HG02588 (cell line): ENCODE measurements at regions not wholly inside any gene's neighbourhood (a gene's known extent, or its start where the extent isn't known, plus 50 kb on each side); places are given as distances from the start of the nearest gene placed in this dataset.
"Not testable (repeated sequence)": the region's sequence is repeated elsewhere in the genome, so short reads cannot be mapped to it uniquely, and the experiment has no call there.

Experiments used
- ATAC-seq: cut with Tn5 transposase; IDR thresholded peaks from one replicate; pipeline ENCODE4 v1.9.1; 2021; ENCODE audit warnings: mild to moderate bottlenecking, moderate library complexity; ENCODE audit not compliant: unreplicated experiment

GRCh38 chr11:23797624-23798419, 699.0 kb upstream of the LUZP2 start:
- ATAC-seq: no peak

DNA sequence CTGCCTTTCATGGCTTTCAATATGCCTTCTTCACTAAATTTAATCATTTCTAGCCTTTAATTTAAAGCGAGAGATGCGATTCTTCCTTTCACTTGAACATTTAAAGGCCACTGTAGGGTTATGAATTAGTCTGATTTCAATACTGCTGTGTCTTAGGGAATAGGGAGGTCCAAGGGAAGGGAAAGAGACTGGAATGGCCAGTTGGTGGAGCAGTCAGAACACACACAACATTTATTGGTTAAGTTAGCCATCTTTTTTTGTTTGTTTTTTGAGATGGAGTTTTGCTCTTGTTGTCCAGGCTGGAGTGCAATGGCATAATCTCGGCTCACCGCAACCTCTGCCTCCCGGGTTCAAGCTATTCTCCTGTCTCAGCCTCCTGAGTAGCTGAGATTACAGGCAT, 662.5 kb upstream of the LUZP2 start:
- ATAC-seq: not testable (repeated sequence)

DNA sequence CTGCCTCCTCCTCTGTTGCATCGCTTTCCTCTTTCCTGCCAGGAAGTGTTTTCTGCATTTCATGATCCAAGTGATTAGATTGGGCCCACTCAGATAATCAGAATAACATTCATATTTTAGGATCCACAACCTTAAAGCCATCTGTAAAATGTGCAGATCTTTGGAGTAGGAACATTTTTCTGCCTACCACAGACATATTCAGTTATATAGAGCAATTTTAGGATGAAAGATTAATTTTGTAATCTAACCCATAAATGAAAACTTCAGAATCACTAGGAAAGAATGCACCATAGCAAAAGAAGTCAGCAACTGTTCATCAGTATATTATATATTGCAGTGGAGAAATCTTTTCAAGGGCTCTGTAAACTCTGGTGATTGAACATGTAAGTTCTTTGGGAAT, 659.9 kb upstream of the LUZP2 start:
- no peak for ATAC-seq

DNA sequence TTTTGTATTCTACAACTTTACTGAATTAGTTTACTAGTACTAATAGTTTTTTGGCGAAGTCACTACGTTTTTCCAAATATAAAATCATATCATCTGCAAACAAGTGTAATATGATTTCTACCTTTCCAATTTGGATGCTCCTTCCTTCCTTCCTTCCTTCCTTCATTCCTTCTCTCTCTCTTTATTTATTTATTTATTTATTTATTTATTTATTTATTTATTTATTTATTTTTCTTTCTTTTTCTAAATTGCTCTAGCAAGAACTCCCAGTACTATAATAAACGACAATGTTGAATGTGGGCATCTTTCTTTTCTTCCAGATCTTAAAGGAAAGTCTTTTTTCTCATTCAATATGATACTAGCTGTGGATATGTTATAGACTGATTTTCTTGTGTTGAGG, 656.0 kb upstream of the LUZP2 start:
- ATAC-seq: no peak

DNA sequence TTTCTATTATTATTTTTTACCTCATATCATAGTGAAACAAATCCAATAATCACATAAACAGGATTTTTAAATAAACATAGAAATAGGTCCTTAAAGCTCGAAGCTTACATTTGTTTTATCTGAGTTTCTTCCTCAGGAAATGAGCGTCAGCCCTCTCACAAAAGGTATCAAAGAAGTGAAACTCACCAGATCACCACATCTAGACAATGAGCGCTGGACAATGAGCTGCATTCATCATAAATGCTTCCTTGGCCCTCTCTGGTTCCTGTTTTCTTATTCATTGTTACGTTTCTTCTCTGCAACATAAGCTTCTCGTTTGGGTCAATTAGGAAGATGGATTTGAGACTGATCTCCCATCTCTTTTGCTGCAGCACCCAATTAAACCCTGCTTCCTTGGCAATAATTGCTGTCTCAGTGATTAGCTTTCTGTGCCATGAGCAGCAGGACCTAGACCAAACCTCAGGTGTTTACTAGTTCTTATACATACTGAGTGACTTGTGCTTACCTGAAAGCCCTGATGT, 649.9 kb upstream of the LUZP2 start:
- ATAC-seq: no peak

- ATAC-seq: no peak
Observed at GRCh38 chr11:23851216-23851615, 645.6 kb upstream of the LUZP2 start.

DNA sequence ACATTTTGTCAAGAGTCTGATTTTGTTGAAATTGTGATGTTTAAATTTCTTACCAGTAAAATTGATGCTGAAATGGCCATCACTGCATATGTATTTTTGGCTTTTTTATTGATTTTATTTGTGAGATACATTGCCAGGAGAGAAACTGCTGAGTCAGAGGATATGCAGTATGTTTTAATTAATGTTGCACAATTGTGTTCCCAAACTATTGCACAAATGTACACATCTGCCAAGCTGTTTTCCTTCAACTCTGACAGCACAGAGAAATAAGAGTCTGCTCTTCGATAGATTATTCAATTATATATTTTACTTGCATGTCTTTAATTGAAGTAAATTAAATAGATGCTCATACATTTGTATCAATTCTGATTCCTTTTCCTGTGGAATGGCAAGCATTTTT, 640.2 kb upstream of the LUZP2 start:
- ATAC-seq: no peak

GRCh38 chr11:23859087-23859486, 637.8 kb upstream of the LUZP2 start:
- ATAC-seq: no peak

- ATAC-seq: no peak
Observed at GRCh38 chr11:23861615-23862014, 635.2 kb upstream of the LUZP2 start.

DNA sequence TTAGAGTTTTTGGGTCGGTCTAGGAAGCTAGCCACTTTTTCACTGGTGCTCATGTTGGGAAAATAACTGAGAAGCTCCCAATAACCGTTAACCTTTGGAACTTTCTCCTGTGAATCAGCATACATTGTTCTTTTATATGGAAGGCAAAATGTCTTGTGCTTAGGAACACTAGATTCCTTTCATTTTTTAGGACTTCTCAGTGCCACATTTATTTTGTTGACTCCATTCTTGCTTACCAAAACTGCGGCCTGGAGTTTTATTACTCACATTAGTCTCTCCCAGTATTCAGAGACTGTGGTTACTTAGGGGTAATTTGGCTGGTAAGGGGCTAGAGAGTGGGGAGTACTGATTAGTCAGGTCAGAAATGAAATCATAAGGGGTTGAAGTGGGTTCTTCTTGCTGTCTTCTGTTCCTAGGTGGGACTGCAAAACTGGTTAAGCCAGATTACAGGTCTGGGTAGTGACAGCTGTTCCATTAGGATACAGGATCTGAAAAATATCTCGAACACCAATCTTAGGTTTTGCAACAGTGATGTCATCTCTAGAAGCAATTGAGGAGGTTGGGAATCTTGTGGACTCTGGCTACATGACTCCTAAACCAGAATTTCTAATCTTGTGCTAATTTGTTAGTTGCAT, 631.4 kb upstream of the LUZP2 start:
- no peak for ATAC-seq

GRCh38 chr11:23866641-23867040, 630.2 kb upstream of the LUZP2 start:
- no peak for ATAC-seq

GRCh38 chr11:23869671-23870070, 627.2 kb upstream of the LUZP2 start:
- ATAC-seq: no peak

GRCh38 chr11:23873406-23873805, 623.4 kb upstream of the LUZP2 start:
- ATAC-seq: no peak

DNA sequence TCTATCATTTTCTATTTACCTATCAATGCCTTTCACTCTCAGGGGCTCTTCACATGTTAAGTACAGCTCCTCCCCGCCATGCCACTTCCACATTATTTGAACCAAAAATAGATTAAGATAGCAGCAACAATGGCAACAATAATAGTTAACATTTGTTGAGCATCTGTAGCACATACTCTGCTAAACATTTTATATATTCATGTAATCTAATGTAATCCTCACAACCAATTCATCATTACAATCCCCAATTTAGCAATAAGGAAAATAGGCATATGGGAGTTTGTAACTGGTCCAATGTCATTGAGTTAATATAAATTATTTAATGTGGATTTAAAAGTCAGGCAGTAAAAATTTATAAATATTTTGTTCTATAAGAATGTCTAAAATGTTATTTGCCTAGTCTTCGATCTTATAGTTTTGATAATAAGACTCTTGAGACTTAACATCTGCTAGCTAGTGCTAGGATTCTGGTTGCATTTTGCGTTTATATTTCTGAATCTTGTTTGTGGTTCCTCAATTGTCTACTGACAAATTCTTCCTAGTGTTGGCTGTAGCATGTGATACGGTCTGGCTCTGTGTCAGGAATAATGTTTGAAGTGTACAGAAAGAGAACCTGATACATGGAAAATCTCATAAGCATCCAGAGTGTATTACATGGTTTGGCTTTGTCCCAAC, 621.5 kb upstream of the LUZP2 start:
- ATAC-seq: no peak

DNA sequence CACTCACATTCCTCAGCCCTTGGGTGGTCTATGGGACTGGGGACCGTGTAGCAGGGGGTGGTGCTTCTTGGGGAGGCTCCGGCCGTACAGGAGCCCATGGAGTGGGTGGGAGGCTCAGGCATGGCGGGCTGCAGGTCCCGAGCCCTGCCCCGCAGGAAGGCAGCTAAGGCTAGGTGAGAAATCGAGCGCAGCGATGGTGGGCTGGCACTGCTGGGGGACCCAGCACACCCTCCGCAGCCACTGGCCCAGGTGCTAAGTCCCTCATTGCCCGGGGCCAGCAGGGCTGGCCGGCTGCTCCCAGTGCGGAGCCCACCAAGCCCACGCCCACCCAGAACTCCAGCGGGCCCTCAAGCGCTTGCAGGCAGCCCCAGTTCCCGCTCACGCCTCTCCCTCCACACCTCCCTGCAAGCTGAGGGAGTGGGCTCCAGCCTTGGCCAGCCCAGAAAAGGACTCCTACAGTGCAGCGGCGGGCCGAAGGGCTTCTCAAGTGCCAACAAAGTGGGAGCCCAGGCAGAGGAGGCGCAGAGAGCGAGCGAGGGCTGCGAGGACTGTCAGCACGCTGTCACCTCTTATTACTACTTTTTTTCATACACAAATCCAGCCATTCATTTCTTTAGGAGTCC, 613.3 kb upstream of the LUZP2 start:
- ATAC-seq: not testable (repeated sequence)

DNA sequence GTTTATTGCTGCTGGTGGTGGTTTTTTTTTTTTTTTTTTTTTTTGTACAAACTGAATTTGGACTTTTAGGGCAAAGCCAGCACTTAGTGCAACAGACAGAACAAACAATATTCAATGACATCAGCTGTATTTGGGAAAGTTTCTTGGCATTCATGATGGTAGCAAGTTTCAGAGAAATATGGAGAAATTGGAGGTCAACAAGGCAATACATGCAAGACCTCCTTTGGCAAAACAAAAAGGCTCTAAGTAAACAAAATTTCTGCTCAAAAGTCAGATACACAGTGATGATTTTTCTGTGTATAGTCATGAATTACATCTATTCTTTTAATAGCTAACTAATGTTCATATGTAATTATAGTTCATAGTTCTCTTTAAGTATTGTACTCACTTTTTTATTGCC, 612.5 kb upstream of the LUZP2 start:
- no peak for ATAC-seq

GRCh38 chr11:23885801-23886200, 611.1 kb upstream of the LUZP2 start:
- no peak for ATAC-seq

- not testable (repeated sequence) for ATAC-seq
Observed at GRCh38 chr11:23887122-23887521, 609.7 kb upstream of the LUZP2 start.

- no peak for ATAC-seq
Observed at GRCh38 chr11:23893126-23893525, 603.7 kb upstream of the LUZP2 start.

DNA sequence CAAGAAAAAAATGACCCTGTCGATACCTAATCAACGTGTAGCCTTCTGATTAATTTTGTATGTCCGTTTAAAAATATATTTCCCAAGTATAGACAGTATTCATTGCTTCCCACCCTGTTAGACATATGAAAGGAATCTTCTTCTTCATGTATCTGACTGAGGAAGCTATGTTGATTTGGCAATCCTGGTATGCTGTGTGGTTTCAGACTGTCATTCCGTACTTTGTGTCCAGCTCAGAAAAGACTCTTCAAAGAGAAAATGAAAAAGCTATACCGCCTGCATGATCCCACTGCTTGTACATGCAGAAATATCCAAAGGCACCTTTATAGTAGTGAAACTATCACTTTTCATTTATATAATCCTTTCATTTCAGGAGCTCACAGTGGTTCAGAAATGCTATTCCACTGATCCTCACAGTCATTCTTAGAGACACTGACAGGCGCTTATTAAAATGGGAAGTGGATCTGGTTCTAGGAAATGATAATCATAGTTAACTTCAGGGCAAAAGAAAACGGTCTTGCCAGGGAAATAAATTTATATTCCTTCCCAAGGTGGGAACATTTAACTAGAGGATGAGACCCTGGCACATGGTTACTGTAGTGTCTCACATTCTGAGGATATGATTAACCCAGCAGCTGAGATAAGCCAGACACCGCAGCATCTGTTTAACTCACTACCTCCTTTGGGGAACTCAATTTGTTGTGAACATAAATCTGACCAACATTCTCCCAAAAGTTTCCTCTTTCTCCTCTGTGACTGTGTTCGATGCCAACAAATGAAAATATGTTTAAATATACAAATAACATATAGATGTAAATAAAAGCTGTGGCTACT, 599.2 kb upstream of the LUZP2 start:
- no peak for ATAC-seq
